ENCODE measurements at regions not wholly inside any gene's neighbourhood (a gene's known extent, or its start where the extent isn't known, plus 50 kb on each side); places are given as distances from the start of the nearest gene placed in this dataset.

DNA sequence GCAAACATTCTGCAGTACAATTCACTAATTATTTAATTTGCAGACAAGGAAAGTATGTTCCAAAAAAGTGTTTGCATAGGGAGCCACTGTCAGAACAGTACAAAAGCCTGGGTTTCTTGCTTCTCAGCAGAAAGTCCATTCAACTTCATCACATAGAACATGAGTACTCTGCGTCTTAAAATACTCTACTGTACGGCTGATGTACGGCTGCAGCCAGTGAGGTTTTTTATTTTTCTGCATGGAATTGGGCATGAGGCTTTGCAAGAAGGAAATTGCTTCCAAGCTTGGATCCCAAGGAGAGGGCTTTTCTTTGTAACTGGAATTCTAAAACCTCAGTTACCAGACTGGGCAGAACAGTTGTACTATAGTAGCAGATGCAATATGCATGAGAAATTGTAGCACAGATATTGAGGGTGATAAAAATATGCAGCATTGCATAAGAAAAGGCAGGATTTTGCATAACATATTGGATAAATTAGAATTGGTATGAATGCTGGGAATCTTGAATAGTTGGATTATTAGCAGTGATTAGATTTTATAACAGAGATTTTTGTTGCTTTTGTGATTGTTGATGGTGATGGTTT, 178.1 kb upstream of the CDH9 start:
- TF ChIP-seq, protein P1, sequence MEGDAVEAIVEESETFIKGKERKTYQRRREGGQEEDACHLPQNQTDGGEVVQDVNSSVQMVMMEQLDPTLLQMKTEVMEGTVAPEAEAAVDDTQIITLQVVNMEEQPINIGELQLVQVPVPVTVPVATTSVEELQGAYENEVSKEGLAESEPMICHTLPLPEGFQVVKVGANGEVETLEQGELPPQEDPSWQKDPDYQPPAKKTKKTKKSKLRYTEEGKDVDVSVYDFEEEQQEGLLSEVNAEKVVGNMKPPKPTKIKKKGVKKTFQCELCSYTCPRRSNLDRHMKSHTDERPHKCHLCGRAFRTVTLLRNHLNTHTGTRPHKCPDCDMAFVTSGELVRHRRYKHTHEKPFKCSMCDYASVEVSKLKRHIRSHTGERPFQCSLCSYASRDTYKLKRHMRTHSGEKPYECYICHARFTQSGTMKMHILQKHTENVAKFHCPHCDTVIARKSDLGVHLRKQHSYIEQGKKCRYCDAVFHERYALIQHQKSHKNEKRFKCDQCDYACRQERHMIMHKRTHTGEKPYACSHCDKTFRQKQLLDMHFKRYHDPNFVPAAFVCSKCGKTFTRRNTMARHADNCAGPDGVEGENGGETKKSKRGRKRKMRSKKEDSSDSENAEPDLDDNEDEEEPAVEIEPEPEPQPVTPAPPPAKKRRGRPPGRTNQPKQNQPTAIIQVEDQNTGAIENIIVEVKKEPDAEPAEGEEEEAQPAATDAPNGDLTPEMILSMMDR (IDR thresholded peaks at IDR 0.05; ENCODE audit: insufficient read depth, low read length), result no peak
- TF ChIP-seq, protein P2, sequence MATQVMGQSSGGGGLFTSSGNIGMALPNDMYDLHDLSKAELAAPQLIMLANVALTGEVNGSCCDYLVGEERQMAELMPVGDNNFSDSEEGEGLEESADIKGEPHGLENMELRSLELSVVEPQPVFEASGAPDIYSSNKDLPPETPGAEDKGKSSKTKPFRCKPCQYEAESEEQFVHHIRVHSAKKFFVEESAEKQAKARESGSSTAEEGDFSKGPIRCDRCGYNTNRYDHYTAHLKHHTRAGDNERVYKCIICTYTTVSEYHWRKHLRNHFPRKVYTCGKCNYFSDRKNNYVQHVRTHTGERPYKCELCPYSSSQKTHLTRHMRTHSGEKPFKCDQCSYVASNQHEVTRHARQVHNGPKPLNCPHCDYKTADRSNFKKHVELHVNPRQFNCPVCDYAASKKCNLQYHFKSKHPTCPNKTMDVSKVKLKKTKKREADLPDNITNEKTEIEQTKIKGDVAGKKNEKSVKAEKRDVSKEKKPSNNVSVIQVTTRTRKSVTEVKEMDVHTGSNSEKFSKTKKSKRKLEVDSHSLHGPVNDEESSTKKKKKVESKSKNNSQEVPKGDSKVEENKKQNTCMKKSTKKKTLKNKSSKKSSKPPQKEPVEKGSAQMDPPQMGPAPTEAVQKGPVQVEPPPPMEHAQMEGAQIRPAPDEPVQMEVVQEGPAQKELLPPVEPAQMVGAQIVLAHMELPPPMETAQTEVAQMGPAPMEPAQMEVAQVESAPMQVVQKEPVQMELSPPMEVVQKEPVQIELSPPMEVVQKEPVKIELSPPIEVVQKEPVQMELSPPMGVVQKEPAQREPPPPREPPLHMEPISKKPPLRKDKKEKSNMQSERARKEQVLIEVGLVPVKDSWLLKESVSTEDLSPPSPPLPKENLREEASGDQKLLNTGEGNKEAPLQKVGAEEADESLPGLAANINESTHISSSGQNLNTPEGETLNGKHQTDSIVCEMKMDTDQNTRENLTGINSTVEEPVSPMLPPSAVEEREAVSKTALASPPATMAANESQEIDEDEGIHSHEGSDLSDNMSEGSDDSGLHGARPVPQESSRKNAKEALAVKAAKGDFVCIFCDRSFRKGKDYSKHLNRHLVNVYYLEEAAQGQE (IDR thresholded peaks at IDR 0.05; ENCODE audit: insufficient replicate concordance, low read depth), result no peak

Measured in HL-60 (cell line).